ENCODE measurements at regions not wholly inside any gene's neighbourhood (a gene's known extent, or its start where the extent isn't known, plus 50 kb on each side); places are given as distances from the start of the nearest gene placed in this dataset.
"Not testable (repeated sequence)": the region's sequence is repeated elsewhere in the genome, so short reads cannot be mapped to it uniquely, and the experiment has no call there.

- TF ChIP-seq CTCF (optimal IDR thresholded peaks at IDR 0.05 in 1 of 3, IDR thresholded peaks at IDR 0.05 in 1 of 3, conservative IDR thresholded peaks at IDR 0.05 in 1 of 3; ENCODE audit: extremely low read depth in 1 of 3, insufficient read depth in 2 of 3, low read length in 3 of 3); EZH2 (IDR thresholded peaks at IDR 0.05; ENCODE audit: low read length): not testable (repeated sequence)
These were observed 79.8 kb downstream of the P2RY1 start for GRCh38 chr3:152914743-152915142.
